IMR-90 (cell line): ENCODE measurements at regions not wholly inside any gene's neighbourhood (a gene's known extent, or its start where the extent isn't known, plus 50 kb on each side); places are given as distances from the start of the nearest gene placed in this dataset.

Experiments used
- BHLHE40 ChIP-seq: fragments of 150-350 bp; IDR thresholded peaks from 2 replicates; pipeline ENCODE4 v1.6.1; 2016; ENCODE audit warnings: mild to moderate bottlenecking, low read depth, low read length
- CEBPB ChIP-seq: IDR thresholded peaks from 2 replicates; pipeline ENCODE4 v1.6.1; 2012; ENCODE audit warnings: low read depth, low read length, improper control_type of control experiment
- CHD1 ChIP-seq: IDR thresholded peaks from 2 replicates; pipeline ENCODE4 v1.6.1; 2012; ENCODE audit warnings: low read depth, low read length, improper control_type of control experiment
- FOS ChIP-seq: fragments of 150-350 bp; IDR thresholded peaks from 2 replicates; pipeline ENCODE4 v1.6.1; 2016; ENCODE audit warnings: low read depth, low read length
- MXI1 ChIP-seq: IDR thresholded peaks from 2 replicates; pipeline ENCODE4 v1.6.1; 2012; ENCODE audit warnings: low read depth, mild to moderate bottlenecking, low read length, moderate library complexity, borderline replicate concordance
- NFE2L2 ChIP-seq: fragments of 150-350 bp; IDR thresholded peaks from 2 replicates; pipeline ENCODE4 v1.6.1; 2016; ENCODE audit warnings: low read depth, mild to moderate bottlenecking, low read length
- POLR2A ChIP-seq: IDR thresholded peaks from 2 replicates; pipeline ENCODE4 v1.6.1; 2012; ENCODE audit warnings: mild to moderate bottlenecking, low read depth, low read length
- RFX5 ChIP-seq: IDR thresholded peaks from 2 replicates; pipeline ENCODE4 v1.8.0; 2012; ENCODE audit warnings: low read depth, mild to moderate bottlenecking, low read length, moderate library complexity
- SMC3 ChIP-seq: fragments of 150-350 bp; IDR thresholded peaks from 2 replicates; pipeline ENCODE4 v1.6.1; 2016; ENCODE audit warnings: low read depth, mild to moderate bottlenecking, antibody characterized with exemption, low read length, moderate library complexity
- TF ChIP-seq, protein P1 (sequence below): conservative IDR thresholded peaks from 2 replicates; pipeline ENCODE4 v1.5.1; 2012; ENCODE audit warnings: mild to moderate bottlenecking, low read depth, low read length, improper control_type of control experiment
- TF ChIP-seq, protein P2 (sequence below): fragments of 150-350 bp; IDR thresholded peaks from 2 replicates; pipeline ENCODE4 v1.6.1; 2017; ENCODE audit warnings: mild to moderate bottlenecking, antibody characterized with exemption, low read length, low read depth

- TF ChIP-seq, protein P1, sequence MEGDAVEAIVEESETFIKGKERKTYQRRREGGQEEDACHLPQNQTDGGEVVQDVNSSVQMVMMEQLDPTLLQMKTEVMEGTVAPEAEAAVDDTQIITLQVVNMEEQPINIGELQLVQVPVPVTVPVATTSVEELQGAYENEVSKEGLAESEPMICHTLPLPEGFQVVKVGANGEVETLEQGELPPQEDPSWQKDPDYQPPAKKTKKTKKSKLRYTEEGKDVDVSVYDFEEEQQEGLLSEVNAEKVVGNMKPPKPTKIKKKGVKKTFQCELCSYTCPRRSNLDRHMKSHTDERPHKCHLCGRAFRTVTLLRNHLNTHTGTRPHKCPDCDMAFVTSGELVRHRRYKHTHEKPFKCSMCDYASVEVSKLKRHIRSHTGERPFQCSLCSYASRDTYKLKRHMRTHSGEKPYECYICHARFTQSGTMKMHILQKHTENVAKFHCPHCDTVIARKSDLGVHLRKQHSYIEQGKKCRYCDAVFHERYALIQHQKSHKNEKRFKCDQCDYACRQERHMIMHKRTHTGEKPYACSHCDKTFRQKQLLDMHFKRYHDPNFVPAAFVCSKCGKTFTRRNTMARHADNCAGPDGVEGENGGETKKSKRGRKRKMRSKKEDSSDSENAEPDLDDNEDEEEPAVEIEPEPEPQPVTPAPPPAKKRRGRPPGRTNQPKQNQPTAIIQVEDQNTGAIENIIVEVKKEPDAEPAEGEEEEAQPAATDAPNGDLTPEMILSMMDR: no peak
- TF ChIP-seq POLR2A (no peak), NFE2L2 (no peak), RFX5 (no peak), MXI1 (no peak), SMC3 (no peak), CEBPB (peak; percentile 30; the same call in 1 of the 2 replicates), BHLHE40 (no peak), FOS (no peak), CHD1 (no peak)
- TF ChIP-seq, protein P2, sequence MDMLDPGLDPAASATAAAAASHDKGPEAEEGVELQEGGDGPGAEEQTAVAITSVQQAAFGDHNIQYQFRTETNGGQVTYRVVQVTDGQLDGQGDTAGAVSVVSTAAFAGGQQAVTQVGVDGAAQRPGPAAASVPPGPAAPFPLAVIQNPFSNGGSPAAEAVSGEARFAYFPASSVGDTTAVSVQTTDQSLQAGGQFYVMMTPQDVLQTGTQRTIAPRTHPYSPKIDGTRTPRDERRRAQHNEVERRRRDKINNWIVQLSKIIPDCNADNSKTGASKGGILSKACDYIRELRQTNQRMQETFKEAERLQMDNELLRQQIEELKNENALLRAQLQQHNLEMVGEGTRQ: no peak; the same call in 1 of the 2 replicates
These were observed 370.7 kb upstream of the MGMT start for GRCh38 chr10:129096065-129096984.
